DND-41 (cell line): ENCODE measurements at regions not wholly inside any gene's neighbourhood (a gene's known extent, or its start where the extent isn't known, plus 50 kb on each side); places are given as distances from the start of the nearest gene placed in this dataset.

Source experiments
- ATAC-seq: fragments of 200-7000 bp; cut with Tn5 transposase; 3 replicates; pipeline ENCODE4 v1.9.1; 2021; ENCODE audit warnings: low read depth; ENCODE audit not compliant: insufficient read depth
- DNase-seq: peaks from one replicate; pipeline ENCODE4 v3.0.0-alpha.2; 2020
- H2AFZ ChIP-seq: 2 replicates; pipeline ENCODE4 v1.6.0; 2012; ENCODE audit warnings: low read depth, low read length
- H3K27ac ChIP-seq: 2 replicates; pipeline ENCODE4 v1.5.1; 2012; ENCODE audit warnings: low read length, inconsistent platforms
- H3K27me3 ChIP-seq: fragments of 200-600 bp; sonication (generic); 2 replicates; pipeline ENCODE4 v1.6.0; 2012; ENCODE audit warnings: low read length, mild to moderate bottlenecking, inconsistent platforms; ENCODE audit not compliant: insufficient read depth, poor library complexity
- H3K36me3 ChIP-seq: 2 replicates; pipeline ENCODE4 v1.5.1; 2012; ENCODE audit warnings: low read length, inconsistent platforms; ENCODE audit not compliant: insufficient read depth
- H3K4me1 ChIP-seq: 2 replicates; pipeline ENCODE4 v1.5.1; 2012; ENCODE audit warnings: mild to moderate bottlenecking, low read length; ENCODE audit not compliant: insufficient read depth
- H3K4me2 ChIP-seq: 2 replicates; pipeline ENCODE4 v1.6.0; 2012; ENCODE audit warnings: mild to moderate bottlenecking, moderate library complexity, low read length, inconsistent platforms; ENCODE audit not compliant: insufficient read depth
- H3K4me3 ChIP-seq, 2 experiments: fragments of 200-600 bp in 1 of 2; shearing (Covaris generic) in 1 of 2; 2 replicates each; pipeline ENCODE4 v1.5.1; 2012 to 2016; ENCODE audit warnings: inconsistent platforms in 2 of 2, low read length in 2 of 2, mild to moderate bottlenecking in 2 of 2, low read depth in 1 of 2, moderate library complexity in 1 of 2
- H3K79me2 ChIP-seq: 2 replicates; pipeline ENCODE4 v1.6.0; 2012; ENCODE audit warnings: low read length, inconsistent platforms; ENCODE audit not compliant: insufficient read depth
- H3K9ac ChIP-seq: 2 replicates; pipeline ENCODE4 v1.6.0; 2012; ENCODE audit warnings: low read depth, mild to moderate bottlenecking, inconsistent platforms, low read length, moderate library complexity
- H3K9me3 ChIP-seq: 2 replicates; pipeline ENCODE4 v1.5.1; 2012; ENCODE audit warnings: low read length, moderate library complexity, mild to moderate bottlenecking, inconsistent platforms; ENCODE audit not compliant: insufficient read depth, severe bottlenecking
- H4K20me1 ChIP-seq: 2 replicates; pipeline ENCODE4 v1.6.0; 2012; ENCODE audit warnings: low read length; ENCODE audit not compliant: insufficient read depth
- EZH2 ChIP-seq: IDR thresholded peaks from 3 replicates; pipeline ENCODE4 v1.6.1; 2012; ENCODE audit warnings: borderline replicate concordance, low read depth, mild to moderate bottlenecking, moderate library complexity, low read length, inconsistent platforms; ENCODE audit not compliant: severe bottlenecking
- TF ChIP-seq, protein P1 (sequence below): IDR thresholded peaks from 2 replicates; pipeline ENCODE4 v1.5.1; 2012; ENCODE audit warnings: borderline replicate concordance, low read length, moderate library complexity, mild to moderate bottlenecking; ENCODE audit not compliant: poor library complexity, severe bottlenecking; ENCODE audit errors: extremely low read depth

GRCh38 chr22:47773635-47774034, 1011.2 kb downstream of the TBC1D22A start:
- no peak for TF ChIP-seq EZH2
- TF ChIP-seq, protein P1, sequence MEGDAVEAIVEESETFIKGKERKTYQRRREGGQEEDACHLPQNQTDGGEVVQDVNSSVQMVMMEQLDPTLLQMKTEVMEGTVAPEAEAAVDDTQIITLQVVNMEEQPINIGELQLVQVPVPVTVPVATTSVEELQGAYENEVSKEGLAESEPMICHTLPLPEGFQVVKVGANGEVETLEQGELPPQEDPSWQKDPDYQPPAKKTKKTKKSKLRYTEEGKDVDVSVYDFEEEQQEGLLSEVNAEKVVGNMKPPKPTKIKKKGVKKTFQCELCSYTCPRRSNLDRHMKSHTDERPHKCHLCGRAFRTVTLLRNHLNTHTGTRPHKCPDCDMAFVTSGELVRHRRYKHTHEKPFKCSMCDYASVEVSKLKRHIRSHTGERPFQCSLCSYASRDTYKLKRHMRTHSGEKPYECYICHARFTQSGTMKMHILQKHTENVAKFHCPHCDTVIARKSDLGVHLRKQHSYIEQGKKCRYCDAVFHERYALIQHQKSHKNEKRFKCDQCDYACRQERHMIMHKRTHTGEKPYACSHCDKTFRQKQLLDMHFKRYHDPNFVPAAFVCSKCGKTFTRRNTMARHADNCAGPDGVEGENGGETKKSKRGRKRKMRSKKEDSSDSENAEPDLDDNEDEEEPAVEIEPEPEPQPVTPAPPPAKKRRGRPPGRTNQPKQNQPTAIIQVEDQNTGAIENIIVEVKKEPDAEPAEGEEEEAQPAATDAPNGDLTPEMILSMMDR, result no peak
- Histone ChIP-seq H3K9ac (no peak overlapping the region), H3K27ac (no peak overlapping the region), H2AFZ (no peak overlapping the region), H3K4me1 (no peaks in the 10 kb centered on the region), H3K9me3 (no peaks in the 10 kb centered on the region), H3K79me2 (no peaks in the 10 kb centered on the region), H3K36me3 (no peaks in the 10 kb centered on the region), H3K4me2 (no peak overlapping the region), H3K27me3 (no peaks in the 10 kb centered on the region), H4K20me1 (no peaks in the 10 kb centered on the region), H3K4me3 (no peak overlapping the region)
- DNase-seq (no peak), ATAC-seq (no peak)

DNA sequence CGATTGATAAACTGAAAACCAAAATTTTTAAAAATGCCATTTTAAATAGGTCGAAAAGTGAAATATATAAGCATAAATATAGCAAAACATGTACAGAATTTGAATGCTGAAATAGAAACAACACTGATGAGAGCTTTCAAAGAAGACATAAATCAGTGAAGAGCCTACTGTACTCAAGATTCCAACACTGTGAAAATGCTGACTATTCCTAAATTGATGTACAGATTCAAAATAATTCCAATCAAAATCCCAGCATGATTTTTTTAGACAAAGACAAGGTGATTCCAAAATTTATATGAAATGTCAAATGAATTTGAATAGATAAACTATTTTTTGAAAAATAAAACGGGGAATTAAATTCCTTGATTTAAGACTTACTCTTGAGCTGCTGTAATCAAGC, 1010.4 kb downstream of the TBC1D22A start:
- Histone ChIP-seq H3K79me2 (no peaks in the 10 kb centered on the region), H3K9me3 (no peaks in the 10 kb centered on the region), H4K20me1 (no peaks in the 10 kb centered on the region), H3K4me1 (no peaks in the 10 kb centered on the region), H3K27me3 (no peaks in the 10 kb centered on the region), H2AFZ (no peak overlapping the region), H3K27ac (no peak overlapping the region), H3K4me2 (no peak overlapping the region), H3K4me3 (no peak overlapping the region), H3K9ac (no peak overlapping the region), H3K36me3 (no peaks in the 10 kb centered on the region)
- TF ChIP-seq, protein P1, result no peak
- no peak for TF ChIP-seq EZH2
- ATAC-seq (no peak), DNase-seq (no peak)

DNA sequence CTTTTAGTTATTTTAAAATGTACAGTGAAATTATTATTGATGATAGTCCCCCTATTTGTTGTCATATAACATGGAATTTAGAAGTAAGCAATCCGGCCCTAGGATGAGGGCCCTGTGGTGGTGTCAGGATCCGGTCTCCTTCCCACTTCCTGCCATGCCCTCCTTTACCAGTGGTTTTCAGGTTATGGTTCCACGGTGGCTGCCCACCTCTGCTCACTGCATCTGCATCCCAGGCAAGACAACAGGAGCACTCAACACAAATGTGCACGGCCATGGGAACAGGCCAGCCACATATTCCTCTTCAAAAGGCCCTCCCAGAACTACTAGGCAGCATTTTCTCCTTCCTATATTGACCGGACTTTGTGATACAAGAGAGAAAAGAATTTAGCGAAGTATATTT, 1007.2 kb downstream of the TBC1D22A start:
- Histone ChIP-seq H3K4me3 (no peak overlapping the region), H3K36me3 (no peaks in the 10 kb centered on the region), H3K9ac (no peak overlapping the region), H4K20me1 (no peaks in the 10 kb centered on the region), H3K27ac (no peak overlapping the region), H3K4me1 (no peaks in the 10 kb centered on the region), H2AFZ (no peak overlapping the region), H3K4me2 (no peak overlapping the region), H3K27me3 (no peaks in the 10 kb centered on the region), H3K79me2 (no peaks in the 10 kb centered on the region), H3K9me3 (no peaks in the 10 kb centered on the region)
- TF ChIP-seq EZH2, result no peak
- TF ChIP-seq, protein P1, result no peak
- DNase-seq (no peak), ATAC-seq (no peak)

DNA sequence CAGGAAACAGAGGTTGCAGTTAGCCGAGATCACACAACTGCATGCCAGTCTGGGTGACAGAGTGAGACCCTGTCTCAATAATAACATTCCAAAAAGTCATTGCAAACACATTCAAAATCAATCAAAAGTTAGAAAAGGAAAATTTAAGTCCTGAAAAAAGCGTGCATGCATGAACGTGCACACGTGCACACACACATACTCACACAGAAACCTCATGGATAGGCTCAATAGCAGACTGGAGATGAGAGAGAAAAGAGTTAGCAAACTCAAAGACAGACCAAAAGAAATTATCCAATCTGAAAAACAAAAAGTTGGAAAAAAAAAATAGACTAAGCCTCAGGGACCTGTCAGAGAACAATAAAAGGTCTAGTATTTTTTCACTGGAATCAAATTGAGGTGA, 1005.6 kb downstream of the TBC1D22A start:
- TF ChIP-seq EZH2, result no peak
- TF ChIP-seq, protein P1, result no peak
- no peak overlapping the region for H3K4me3 ChIP-seq
- H3K36me3 ChIP-seq, result no peaks in the 10 kb centered on the region
- H3K27me3 ChIP-seq, result no peaks in the 10 kb centered on the region
- no peak for ATAC-seq
- no peaks in the 10 kb centered on the region for H3K79me2 ChIP-seq
- H3K9ac ChIP-seq, result no peak overlapping the region
- H3K9me3 ChIP-seq, result no peaks in the 10 kb centered on the region
- no peak overlapping the region for H2AFZ ChIP-seq
- H3K4me2 ChIP-seq, result no peak overlapping the region
- H3K27ac ChIP-seq, result no peak overlapping the region
- H4K20me1 ChIP-seq, result no peaks in the 10 kb centered on the region
- no peaks in the 10 kb centered on the region for H3K4me1 ChIP-seq
- no peak for DNase-seq
